Esophagus squamous epithelium (tissue), 4 donors: ENCODE measurements at regions not wholly inside any gene's neighbourhood (a gene's known extent, or its start where the extent isn't known, plus 50 kb on each side); places are given as distances from the start of the nearest gene placed in this dataset.

ENCODE experiments used
- CTCF ChIP-seq, 6 experiments: fragments of 450-650 bp in 4 of 6; fragments of 200-600 bp in 2 of 6; sonication (generic) in 2 of 6; IDR thresholded peaks; one replicate each; pipeline ENCODE4 v1.5.1; 2016 to 2019; ENCODE audit warnings: antibody characterized with exemption in 6 of 6, mild to moderate bottlenecking in 4 of 6, moderate library complexity in 4 of 6
- POLR2A ChIP-seq, 4 donors: fragments of 450-650 bp; IDR thresholded peaks; one replicate each; pipeline ENCODE4 v1.6.1; 2017; ENCODE audit warnings: antibody characterized with exemption in 4 of 4, mild to moderate bottlenecking in 4 of 4, moderate library complexity in 3 of 4

GRCh38 chr3:162719684-162720341 lies 1223.2 kb downstream of the OTOL1 start:
- no peak for TF ChIP-seq POLR2A (IDR thresholded peaks at IDR 0.05)
- no peak for TF ChIP-seq CTCF (IDR thresholded peaks at IDR 0.05)
